GM23248 (cell line): ENCODE measurements at regions not wholly inside any gene's neighbourhood (a gene's known extent, or its start where the extent isn't known, plus 50 kb on each side); places are given as distances from the start of the nearest gene placed in this dataset.
"Not testable (repeated sequence)": the region's sequence is repeated elsewhere in the genome, so short reads cannot be mapped to it uniquely, and the experiment has no call there.

Experiments used
- EZH2 ChIP-seq: fragments of 200-600 bp; sonication (generic); IDR thresholded peaks from 2 replicates; pipeline ENCODE4 v1.6.1; 2018; ENCODE audit warnings: antibody characterized with exemption, mild to moderate bottlenecking; ENCODE audit not compliant: insufficient read depth, poor library complexity, severe bottlenecking
- EZH2phosphoT487 ChIP-seq: fragments of 200-600 bp; sonication (generic); IDR thresholded peaks from 2 replicates; pipeline ENCODE4 v1.6.1; 2018; ENCODE audit warnings: antibody characterized with exemption, moderate library complexity, mild to moderate bottlenecking, low read depth; ENCODE audit not compliant: insufficient read depth

DNA sequence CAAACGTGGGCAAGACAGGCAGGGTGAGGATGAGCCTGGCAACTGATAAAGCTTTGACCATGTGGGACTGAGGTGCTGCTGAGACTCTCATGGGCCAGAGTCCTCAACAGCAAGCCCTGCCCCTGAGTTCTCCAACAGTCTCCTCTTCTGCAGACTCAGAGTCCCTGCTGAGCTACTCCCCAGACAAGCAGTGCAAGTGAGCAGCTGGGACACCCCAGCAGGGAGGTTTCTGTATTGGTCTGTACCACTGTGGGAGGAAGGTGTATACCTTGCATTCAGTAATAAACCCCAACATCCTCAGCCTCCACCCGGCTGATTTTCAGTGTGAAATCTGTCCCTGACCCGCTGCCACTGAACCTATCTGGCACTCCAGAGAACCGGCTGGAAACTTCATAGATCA lies 542.5 kb downstream of the RPIA start:
- not testable (repeated sequence) for TF ChIP-seq EZH2phosphoT487, EZH2
